IMR-90 (cell line): ENCODE measurements at regions not wholly inside any gene's neighbourhood (a gene's known extent, or its start where the extent isn't known, plus 50 kb on each side); places are given as distances from the start of the nearest gene placed in this dataset.

Source experiments
- ATAC-seq: fragments of 200-7000 bp; cut with Tn5 transposase; 2 replicates; pipeline ENCODE4 v1.9.1; 2020; ENCODE audit warnings: low read depth, mild to moderate bottlenecking, moderate library complexity
- BruUV-seq: library from RNA; stranded (reverse); fragments of 400-500 nt; replicated peaks from 2 replicates; lab custom pipeline; 2021; lab: Mats Ljungman, UMichigan
- CTCF ChIA-PET: fragments of 300-600 bp; formaldehyde crosslinking; extraction: SDS; loops from one replicate; lab custom pipeline; 2021; ENCODE audit warnings: antibody characterized with exemption; lab: Yijun Ruan, JAX
- POLR2A ChIA-PET: fragments of 300-600 bp; sonication (Branson Sonifier 250); formaldehyde crosslinking; loops from one replicate; lab custom pipeline; 2022; ENCODE audit warnings: antibody characterized with exemption; ENCODE audit not compliant: unreplicated experiment; lab: Charles Lee
- DNase-seq: peaks from one replicate; pipeline ENCODE4 v3.0.0; 2013
- H2AFZ ChIP-seq: replicated peaks from 2 replicates; pipeline ENCODE3; 2013; ENCODE audit warnings: low read length, mild to moderate bottlenecking; ENCODE audit not compliant: poor library complexity
- H2AK5ac ChIP-seq: 2 replicates; pipeline ENCODE4 v1.6.1; 2013; ENCODE audit warnings: low read depth, low read length, inconsistent platforms
- H2AK9ac ChIP-seq: replicated peaks from 2 replicates; pipeline ENCODE3; 2013; ENCODE audit warnings: mild to moderate bottlenecking, low read depth, low read length, moderate library complexity; ENCODE audit not compliant: poor library complexity
- H2BK120ac ChIP-seq: 2 replicates; pipeline ENCODE4 v1.6.1; 2013; ENCODE audit warnings: low read depth, low read length, inconsistent platforms
- H2BK15ac ChIP-seq: 3 replicates; pipeline ENCODE4 v1.6.1; 2013; ENCODE audit warnings: low read depth, low read length, inconsistent platforms
- H2BK20ac ChIP-seq: 2 replicates; pipeline ENCODE4 v1.6.1; 2013; ENCODE audit warnings: low read depth, mild to moderate bottlenecking, inconsistent platforms, low read length, moderate library complexity
- H2BK5ac ChIP-seq: 2 replicates; pipeline ENCODE4 v1.6.1; 2013; ENCODE audit warnings: mild to moderate bottlenecking, low read depth, low read length, inconsistent platforms; ENCODE audit not compliant: poor library complexity, severe bottlenecking
- H3K14ac ChIP-seq: replicated peaks from 2 replicates; pipeline ENCODE4 v1.6.1; 2013; ENCODE audit warnings: low read depth, low read length, inconsistent platforms
- H3K18ac ChIP-seq: 2 replicates; pipeline ENCODE4 v1.6.1; 2013; ENCODE audit warnings: low read depth, low read length, control low read depth
- H3K23ac ChIP-seq: 2 replicates; pipeline ENCODE4 v1.6.1; 2013; ENCODE audit warnings: low read depth, low read length, inconsistent platforms
- H3K27ac ChIP-seq: 2 replicates; pipeline ENCODE4 v1.5.1; 2013; ENCODE audit warnings: mild to moderate bottlenecking, control low read depth, low read length; ENCODE audit not compliant: insufficient read depth
- H3K27me3 ChIP-seq: 2 replicates; pipeline ENCODE4 v1.6.1; 2013; ENCODE audit warnings: low read length; ENCODE audit not compliant: control insufficient read depth, insufficient read depth
- H3K36me3 ChIP-seq: 2 replicates; pipeline ENCODE4 v1.6.1; 2013; ENCODE audit warnings: low read length, mixed read lengths; ENCODE audit not compliant: control insufficient read depth, insufficient read depth
- H3K4ac ChIP-seq: 2 replicates; pipeline ENCODE4 v1.6.1; 2013; ENCODE audit warnings: low read depth, low read length, inconsistent platforms
- H3K4me1 ChIP-seq: 2 replicates; pipeline ENCODE4 v1.6.1; 2013; ENCODE audit warnings: low read length, mixed read lengths; ENCODE audit not compliant: control insufficient read depth, insufficient read depth
- H3K4me2 ChIP-seq: 2 replicates; pipeline ENCODE4 v1.6.1; 2013; ENCODE audit warnings: low read depth, mild to moderate bottlenecking, control low read depth, low read length, moderate library complexity
- H3K4me3 ChIP-seq: 2 replicates; pipeline ENCODE4 v1.5.1; 2013; ENCODE audit warnings: low read depth, mild to moderate bottlenecking, control low read depth, low read length, moderate library complexity; ENCODE audit not compliant: insufficient read depth
- H3K56ac ChIP-seq: 2 replicates; pipeline ENCODE4 v1.6.1; 2013; ENCODE audit warnings: low read length, inconsistent platforms; ENCODE audit not compliant: insufficient read depth; ENCODE audit errors: extremely low read depth
- H3K79me1 ChIP-seq, 2 experiments: 2 replicates each; pipeline ENCODE4 v1.6.1; 2013; ENCODE audit warnings: low read length in 2 of 2, inconsistent platforms in 1 of 2, low read depth in 1 of 2
- H3K9ac ChIP-seq: 2 replicates; pipeline ENCODE4 v1.6.1; 2013; ENCODE audit warnings: low read depth, low read length, control low read depth
- H3K9me1 ChIP-seq: 2 replicates; pipeline ENCODE4 v1.6.1; 2013; ENCODE audit warnings: low read length, inconsistent platforms; ENCODE audit not compliant: insufficient read depth
- H3K9me3 ChIP-seq: 2 replicates; pipeline ENCODE4 v1.6.1; 2013; ENCODE audit warnings: low read length; ENCODE audit not compliant: control insufficient read depth, insufficient read depth
- H4K20me1 ChIP-seq: 2 replicates; pipeline ENCODE4 v1.6.1; 2013; ENCODE audit warnings: low read length, inconsistent platforms; ENCODE audit not compliant: insufficient read depth
- H4K5ac ChIP-seq: 2 replicates; pipeline ENCODE4 v1.6.1; 2013; ENCODE audit warnings: mild to moderate bottlenecking, low read depth, low read length, control low read depth
- H4K8ac ChIP-seq, 2 experiments: 2 replicates each; pipeline ENCODE4 v1.6.1; 2013; ENCODE audit warnings: low read depth in 2 of 2, low read length in 2 of 2, control low read depth in 1 of 2, inconsistent platforms in 1 of 2
- H4K91ac ChIP-seq: 2 replicates; pipeline ENCODE4 v1.6.1; 2013; ENCODE audit warnings: low read depth, low read length, inconsistent platforms; ENCODE audit not compliant: insufficient read depth
- BHLHE40 ChIP-seq: fragments of 150-350 bp; IDR thresholded peaks from 2 replicates; pipeline ENCODE4 v1.6.1; 2016; ENCODE audit warnings: mild to moderate bottlenecking, low read depth, low read length
- CEBPB ChIP-seq: IDR thresholded peaks from 2 replicates; pipeline ENCODE4 v1.6.1; 2012; ENCODE audit warnings: low read depth, low read length, improper control_type of control experiment
- CHD1 ChIP-seq: IDR thresholded peaks from 2 replicates; pipeline ENCODE4 v1.6.1; 2012; ENCODE audit warnings: low read depth, low read length, improper control_type of control experiment
- FOS ChIP-seq: fragments of 150-350 bp; IDR thresholded peaks from 2 replicates; pipeline ENCODE4 v1.6.1; 2016; ENCODE audit warnings: low read depth, low read length
- MAFK ChIP-seq: IDR thresholded peaks from 2 replicates; pipeline ENCODE4 v1.6.1; 2012; ENCODE audit warnings: low read depth, low read length, improper control_type of control experiment
- MAZ ChIP-seq: IDR thresholded peaks from 2 replicates; pipeline ENCODE4 v1.6.1; 2012; ENCODE audit warnings: low read depth, mild to moderate bottlenecking, low read length, improper control_type of control experiment, moderate library complexity, borderline replicate concordance
- MXI1 ChIP-seq: IDR thresholded peaks from 2 replicates; pipeline ENCODE4 v1.6.1; 2012; ENCODE audit warnings: low read depth, mild to moderate bottlenecking, low read length, moderate library complexity, borderline replicate concordance
- NFE2L2 ChIP-seq: fragments of 150-350 bp; IDR thresholded peaks from 2 replicates; pipeline ENCODE4 v1.6.1; 2016; ENCODE audit warnings: low read depth, mild to moderate bottlenecking, low read length
- POLR2A ChIP-seq: IDR thresholded peaks from 2 replicates; pipeline ENCODE4 v1.6.1; 2012; ENCODE audit warnings: mild to moderate bottlenecking, low read depth, low read length
- RAD21 ChIP-seq: IDR thresholded peaks from 2 replicates; pipeline ENCODE4 v1.6.1; 2012; ENCODE audit warnings: low read length, improper control_type of control experiment
- RCOR1 ChIP-seq: IDR thresholded peaks from 2 replicates; pipeline ENCODE4 v1.6.1; 2012; ENCODE audit warnings: mild to moderate bottlenecking, low read length, improper control_type of control experiment; ENCODE audit not compliant: insufficient replicate concordance
- RFX5 ChIP-seq: IDR thresholded peaks from 2 replicates; pipeline ENCODE4 v1.8.0; 2012; ENCODE audit warnings: low read depth, mild to moderate bottlenecking, low read length, moderate library complexity
- SMC3 ChIP-seq: fragments of 150-350 bp; IDR thresholded peaks from 2 replicates; pipeline ENCODE4 v1.6.1; 2016; ENCODE audit warnings: low read depth, mild to moderate bottlenecking, antibody characterized with exemption, low read length, moderate library complexity
- WGBS, 2 experiments: methylation state at CpG; one replicate each; pipeline versions ENCODE4 v1.1.5 to v1.1.7; 2013; ENCODE audit warnings: missing lambda C conversion rate in 2 of 2; ENCODE audit not compliant: insufficient read length in 1 of 2; ENCODE audit errors: extremely low coverage in 2 of 2; 5-methylcytosine and 5-hydroxymethylcytosine counted together
- dilution Hi-C: fragments of 300-500 bp; cut with HindIII; formaldehyde crosslinking; loops from one replicate; pipeline ENCODE4 v1.14.3; 2018; ENCODE audit warnings: low sequenced_read_pairs; ENCODE audit not compliant: unreplicated experiment
- in situ Hi-C: fragments of 300-500 bp; cut with MboI; formaldehyde crosslinking; loops from 3 replicates; pipeline ENCODE4 v1.14.3; 2019; ENCODE audit warnings: low sequenced_read_pairs, inconsistent platforms, mixed read lengths
- intact Hi-C: fragments of 100-400 bp; cut with micrococcal nuclease; formaldehyde crosslinking; loops from 2 replicates; pipeline ENCODE4 v1.10.0; 2022
- TF ChIP-seq, protein P1 (sequence below): fragments of 150-350 bp; IDR thresholded peaks from 2 replicates; pipeline ENCODE4 v1.6.1; 2017; ENCODE audit warnings: mild to moderate bottlenecking, antibody characterized with exemption, low read length, low read depth
- TF ChIP-seq, protein P2 (sequence below): conservative IDR thresholded peaks from 2 replicates; pipeline ENCODE4 v1.5.1; 2012; ENCODE audit warnings: mild to moderate bottlenecking, low read depth, low read length, improper control_type of control experiment
- TF ChIP-seq, protein P3 (sequence below): fragments of 150-350 bp; IDR thresholded peaks from 2 replicates; pipeline ENCODE4 v1.6.1; 2016; ENCODE audit warnings: low read depth, mild to moderate bottlenecking, low read length, moderate library complexity, borderline replicate concordance

- intact Hi-C loops (no loop called here), dilution Hi-C loops (no loop called here), in situ Hi-C loops (no loop called here)
- ChIA-PET POLR2A (no interaction called here), CTCF (no interaction called here)
- TF ChIP-seq MXI1 (no peak), CEBPB (no peak), RAD21 (no peak), RFX5 (no peak), CHD1 (no peak), NFE2L2 (no peak), BHLHE40 (no peak), FOS (no peak), RCOR1 (no peak), MAZ (no peak), MAFK (no peak), POLR2A (no peak), SMC3 (no peak)
- TF ChIP-seq, protein P1, sequence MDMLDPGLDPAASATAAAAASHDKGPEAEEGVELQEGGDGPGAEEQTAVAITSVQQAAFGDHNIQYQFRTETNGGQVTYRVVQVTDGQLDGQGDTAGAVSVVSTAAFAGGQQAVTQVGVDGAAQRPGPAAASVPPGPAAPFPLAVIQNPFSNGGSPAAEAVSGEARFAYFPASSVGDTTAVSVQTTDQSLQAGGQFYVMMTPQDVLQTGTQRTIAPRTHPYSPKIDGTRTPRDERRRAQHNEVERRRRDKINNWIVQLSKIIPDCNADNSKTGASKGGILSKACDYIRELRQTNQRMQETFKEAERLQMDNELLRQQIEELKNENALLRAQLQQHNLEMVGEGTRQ: no peak
- TF ChIP-seq, protein P2, sequence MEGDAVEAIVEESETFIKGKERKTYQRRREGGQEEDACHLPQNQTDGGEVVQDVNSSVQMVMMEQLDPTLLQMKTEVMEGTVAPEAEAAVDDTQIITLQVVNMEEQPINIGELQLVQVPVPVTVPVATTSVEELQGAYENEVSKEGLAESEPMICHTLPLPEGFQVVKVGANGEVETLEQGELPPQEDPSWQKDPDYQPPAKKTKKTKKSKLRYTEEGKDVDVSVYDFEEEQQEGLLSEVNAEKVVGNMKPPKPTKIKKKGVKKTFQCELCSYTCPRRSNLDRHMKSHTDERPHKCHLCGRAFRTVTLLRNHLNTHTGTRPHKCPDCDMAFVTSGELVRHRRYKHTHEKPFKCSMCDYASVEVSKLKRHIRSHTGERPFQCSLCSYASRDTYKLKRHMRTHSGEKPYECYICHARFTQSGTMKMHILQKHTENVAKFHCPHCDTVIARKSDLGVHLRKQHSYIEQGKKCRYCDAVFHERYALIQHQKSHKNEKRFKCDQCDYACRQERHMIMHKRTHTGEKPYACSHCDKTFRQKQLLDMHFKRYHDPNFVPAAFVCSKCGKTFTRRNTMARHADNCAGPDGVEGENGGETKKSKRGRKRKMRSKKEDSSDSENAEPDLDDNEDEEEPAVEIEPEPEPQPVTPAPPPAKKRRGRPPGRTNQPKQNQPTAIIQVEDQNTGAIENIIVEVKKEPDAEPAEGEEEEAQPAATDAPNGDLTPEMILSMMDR: no peak
- TF ChIP-seq, protein P3, sequence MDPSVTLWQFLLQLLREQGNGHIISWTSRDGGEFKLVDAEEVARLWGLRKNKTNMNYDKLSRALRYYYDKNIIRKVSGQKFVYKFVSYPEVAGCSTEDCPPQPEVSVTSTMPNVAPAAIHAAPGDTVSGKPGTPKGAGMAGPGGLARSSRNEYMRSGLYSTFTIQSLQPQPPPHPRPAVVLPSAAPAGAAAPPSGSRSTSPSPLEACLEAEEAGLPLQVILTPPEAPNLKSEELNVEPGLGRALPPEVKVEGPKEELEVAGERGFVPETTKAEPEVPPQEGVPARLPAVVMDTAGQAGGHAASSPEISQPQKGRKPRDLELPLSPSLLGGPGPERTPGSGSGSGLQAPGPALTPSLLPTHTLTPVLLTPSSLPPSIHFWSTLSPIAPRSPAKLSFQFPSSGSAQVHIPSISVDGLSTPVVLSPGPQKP: no peak
- no peak for DNase-seq
- H4K8ac ChIP-seq: no peak overlapping the region
- no peak overlapping the region for H3K4me3 ChIP-seq
- peaks cover 2% of the 10 kb centered on the region for H3K9me3 ChIP-seq
- H2BK5ac ChIP-seq: no peak overlapping the region
- no peak overlapping the region for H3K9ac ChIP-seq
- no peak overlapping the region for H3K23ac ChIP-seq
- H2AFZ ChIP-seq: no peak overlapping the region
- no peak overlapping the region for H2BK120ac ChIP-seq
- ATAC-seq: no peak
- H4K91ac ChIP-seq: no peak overlapping the region
- no TSS peak for BruUV-seq
- no peaks in the 10 kb centered on the region for H3K36me3 ChIP-seq
- H4K5ac ChIP-seq: no peak overlapping the region
- H2BK15ac ChIP-seq: no peak overlapping the region
- no peak overlapping the region for H2AK5ac ChIP-seq
- no peaks in the 10 kb centered on the region for H4K20me1 ChIP-seq
- no peaks in the 10 kb centered on the region for H3K9me1 ChIP-seq
- H3K4me2 ChIP-seq: no peak overlapping the region
- H3K56ac ChIP-seq: no peak overlapping the region
- no peak overlapping the region for H2BK20ac ChIP-seq
- no peak overlapping the region for H3K18ac ChIP-seq
- H3K27me3 ChIP-seq: no peaks in the 10 kb centered on the region
- no peak overlapping the region for H3K27ac ChIP-seq
- WGBS, 2 experiments: 73% methylated on average over 5 of the region's 11 CpGs; no CpG with 5 or more reads in 1 of the 2 experiments
- H3K79me1 ChIP-seq: no peaks in the 10 kb centered on the region
- H3K4me1 ChIP-seq: no peaks in the 10 kb centered on the region
- H3K4ac ChIP-seq: no peak overlapping the region
- H3K14ac ChIP-seq: no peak overlapping the region
- no peak overlapping the region for H2AK9ac ChIP-seq
Measured at GRCh38 chr11:134882141-134882540, 470.1 kb upstream of the B3GAT1 start.
